ENCODE measurements at regions not wholly inside any gene's neighbourhood (a gene's known extent, or its start where the extent isn't known, plus 50 kb on each side); places are given as distances from the start of the nearest gene placed in this dataset.

- no peak for DNase-seq (ENCODE audit: low spot score)
Measured at GRCh38 chr7:13293264-13294002, 606.0 kb downstream of the ARL4A start.

GRCh38 chr7:13307040-13307439 lies 619.6 kb downstream of the ARL4A start:
- no peak for DNase-seq (ENCODE audit: low spot score)

- DNase-seq (ENCODE audit: low spot score), result no peak
Measured at GRCh38 chr7:13308423-13308822, 621.0 kb downstream of the ARL4A start.

- DNase-seq (ENCODE audit: low spot score), result no peak
Measured at GRCh38 chr7:13309535-13309934, 622.1 kb downstream of the ARL4A start.

- no peak for DNase-seq (ENCODE audit: low spot score)
Measured at GRCh38 chr7:13312307-13312706, 624.9 kb downstream of the ARL4A start.

- DNase-seq (ENCODE audit: low spot score), result no peak
Measured at GRCh38 chr7:13320333-13320732, 632.9 kb downstream of the ARL4A start.

- no peak for DNase-seq (ENCODE audit: low spot score)
Measured at GRCh38 chr7:13321316-13321715, 633.9 kb downstream of the ARL4A start.

- no peak for DNase-seq (ENCODE audit: low spot score)
Measured at GRCh38 chr7:13322126-13322525, 634.7 kb downstream of the ARL4A start.

- DNase-seq (ENCODE audit: low spot score), result no peak
Measured at GRCh38 chr7:13327669-13328068, 640.2 kb downstream of the ARL4A start.

- DNase-seq (ENCODE audit: low spot score), result no peak
Measured at GRCh38 chr7:13333371-13333770, 645.9 kb downstream of the ARL4A start.

- DNase-seq (ENCODE audit: low spot score), result no peak
Measured at GRCh38 chr7:13336227-13336626, 648.8 kb downstream of the ARL4A start.

GRCh38 chr7:13352677-13353076 lies 636.8 kb downstream of the ETV1 start:
- DNase-seq (ENCODE audit: low spot score), result no peak

- no peak for DNase-seq (ENCODE audit: low spot score)
Measured at GRCh38 chr7:13359656-13360055, 629.8 kb downstream of the ETV1 start.

- DNase-seq (ENCODE audit: low spot score), result no peak
Measured at GRCh38 chr7:13386741-13387140, 602.7 kb downstream of the ETV1 start.

GRCh38 chr7:13407911-13408310 lies 581.6 kb downstream of the ETV1 start:
- no peak for DNase-seq (ENCODE audit: low spot score)

GRCh38 chr7:13411151-13411550 lies 578.3 kb downstream of the ETV1 start:
- no peak for DNase-seq (ENCODE audit: low spot score)

- no peak for DNase-seq (ENCODE audit: low spot score)
Measured at GRCh38 chr7:13411636-13412035, 577.8 kb downstream of the ETV1 start.

GRCh38 chr7:13414181-13414580 lies 575.3 kb downstream of the ETV1 start:
- DNase-seq (ENCODE audit: low spot score), result no peak

GRCh38 chr7:13414661-13415107 lies 574.8 kb downstream of the ETV1 start:
- DNase-seq (ENCODE audit: low spot score), result no peak

- DNase-seq (ENCODE audit: low spot score), result no peak
Measured at GRCh38 chr7:13416071-13416470, 573.4 kb downstream of the ETV1 start.

GRCh38 chr7:13416544-13416943 lies 572.9 kb downstream of the ETV1 start:
- DNase-seq (ENCODE audit: low spot score), result no peak

GRCh38 chr7:13420726-13421125 lies 568.7 kb downstream of the ETV1 start:
- no peak for DNase-seq (ENCODE audit: low spot score)

- DNase-seq (ENCODE audit: low spot score), result no peak
Measured at GRCh38 chr7:13421776-13422175, 567.7 kb downstream of the ETV1 start.

- no peak for DNase-seq (ENCODE audit: low spot score)
Measured at GRCh38 chr7:13433946-13434345, 555.5 kb downstream of the ETV1 start.

Measured in AG08396 (cell line).